IMR-90 (cell line): ENCODE measurements at regions not wholly inside any gene's neighbourhood (a gene's known extent, or its start where the extent isn't known, plus 50 kb on each side); places are given as distances from the start of the nearest gene placed in this dataset.

Experiments
- ATAC-seq: fragments of 200-7000 bp; cut with Tn5 transposase; 2 replicates; pipeline ENCODE4 v1.9.1; 2020; ENCODE audit warnings: low read depth, mild to moderate bottlenecking, moderate library complexity
- BruUV-seq: library from RNA; stranded (reverse); fragments of 400-500 nt; replicated peaks from 2 replicates; lab custom pipeline; 2021; lab: Mats Ljungman, UMichigan
- CTCF ChIA-PET: fragments of 300-600 bp; formaldehyde crosslinking; extraction: SDS; loops from one replicate; lab custom pipeline; 2021; ENCODE audit warnings: antibody characterized with exemption; lab: Yijun Ruan, JAX
- POLR2A ChIA-PET: fragments of 300-600 bp; sonication (Branson Sonifier 250); formaldehyde crosslinking; loops from one replicate; lab custom pipeline; 2022; ENCODE audit warnings: antibody characterized with exemption; ENCODE audit not compliant: unreplicated experiment; lab: Charles Lee
- DNase-seq: peaks from one replicate; pipeline ENCODE4 v3.0.0; 2013
- H2AFZ ChIP-seq: replicated peaks from 2 replicates; pipeline ENCODE3; 2013; ENCODE audit warnings: low read length, mild to moderate bottlenecking; ENCODE audit not compliant: poor library complexity
- H2AK5ac ChIP-seq: 2 replicates; pipeline ENCODE4 v1.6.1; 2013; ENCODE audit warnings: low read depth, low read length, inconsistent platforms
- H2AK9ac ChIP-seq: replicated peaks from 2 replicates; pipeline ENCODE3; 2013; ENCODE audit warnings: mild to moderate bottlenecking, low read depth, low read length, moderate library complexity; ENCODE audit not compliant: poor library complexity
- H2BK120ac ChIP-seq: 2 replicates; pipeline ENCODE4 v1.6.1; 2013; ENCODE audit warnings: low read depth, low read length, inconsistent platforms
- H2BK15ac ChIP-seq: 3 replicates; pipeline ENCODE4 v1.6.1; 2013; ENCODE audit warnings: low read depth, low read length, inconsistent platforms
- H2BK20ac ChIP-seq: 2 replicates; pipeline ENCODE4 v1.6.1; 2013; ENCODE audit warnings: low read depth, mild to moderate bottlenecking, inconsistent platforms, low read length, moderate library complexity
- H2BK5ac ChIP-seq: 2 replicates; pipeline ENCODE4 v1.6.1; 2013; ENCODE audit warnings: mild to moderate bottlenecking, low read depth, low read length, inconsistent platforms; ENCODE audit not compliant: poor library complexity, severe bottlenecking
- H3K14ac ChIP-seq: replicated peaks from 2 replicates; pipeline ENCODE4 v1.6.1; 2013; ENCODE audit warnings: low read depth, low read length, inconsistent platforms
- H3K18ac ChIP-seq: 2 replicates; pipeline ENCODE4 v1.6.1; 2013; ENCODE audit warnings: low read depth, low read length, control low read depth
- H3K23ac ChIP-seq: 2 replicates; pipeline ENCODE4 v1.6.1; 2013; ENCODE audit warnings: low read depth, low read length, inconsistent platforms
- H3K27ac ChIP-seq: 2 replicates; pipeline ENCODE4 v1.5.1; 2013; ENCODE audit warnings: mild to moderate bottlenecking, control low read depth, low read length; ENCODE audit not compliant: insufficient read depth
- H3K27me3 ChIP-seq: 2 replicates; pipeline ENCODE4 v1.6.1; 2013; ENCODE audit warnings: low read length; ENCODE audit not compliant: control insufficient read depth, insufficient read depth
- H3K36me3 ChIP-seq: 2 replicates; pipeline ENCODE4 v1.6.1; 2013; ENCODE audit warnings: low read length, mixed read lengths; ENCODE audit not compliant: control insufficient read depth, insufficient read depth
- H3K4ac ChIP-seq: 2 replicates; pipeline ENCODE4 v1.6.1; 2013; ENCODE audit warnings: low read depth, low read length, inconsistent platforms
- H3K4me1 ChIP-seq: 2 replicates; pipeline ENCODE4 v1.6.1; 2013; ENCODE audit warnings: low read length, mixed read lengths; ENCODE audit not compliant: control insufficient read depth, insufficient read depth
- H3K4me2 ChIP-seq: 2 replicates; pipeline ENCODE4 v1.6.1; 2013; ENCODE audit warnings: low read depth, mild to moderate bottlenecking, control low read depth, low read length, moderate library complexity
- H3K4me3 ChIP-seq: 2 replicates; pipeline ENCODE4 v1.5.1; 2013; ENCODE audit warnings: low read depth, mild to moderate bottlenecking, control low read depth, low read length, moderate library complexity; ENCODE audit not compliant: insufficient read depth
- H3K56ac ChIP-seq: 2 replicates; pipeline ENCODE4 v1.6.1; 2013; ENCODE audit warnings: low read length, inconsistent platforms; ENCODE audit not compliant: insufficient read depth; ENCODE audit errors: extremely low read depth
- H3K79me1 ChIP-seq, 2 experiments: 2 replicates each; pipeline ENCODE4 v1.6.1; 2013; ENCODE audit warnings: low read length in 2 of 2, inconsistent platforms in 1 of 2, low read depth in 1 of 2
- H3K9ac ChIP-seq: 2 replicates; pipeline ENCODE4 v1.6.1; 2013; ENCODE audit warnings: low read depth, low read length, control low read depth
- H3K9me1 ChIP-seq: 2 replicates; pipeline ENCODE4 v1.6.1; 2013; ENCODE audit warnings: low read length, inconsistent platforms; ENCODE audit not compliant: insufficient read depth
- H3K9me3 ChIP-seq: 2 replicates; pipeline ENCODE4 v1.6.1; 2013; ENCODE audit warnings: low read length; ENCODE audit not compliant: control insufficient read depth, insufficient read depth
- H4K20me1 ChIP-seq: 2 replicates; pipeline ENCODE4 v1.6.1; 2013; ENCODE audit warnings: low read length, inconsistent platforms; ENCODE audit not compliant: insufficient read depth
- H4K5ac ChIP-seq: 2 replicates; pipeline ENCODE4 v1.6.1; 2013; ENCODE audit warnings: mild to moderate bottlenecking, low read depth, low read length, control low read depth
- H4K8ac ChIP-seq, 2 experiments: 2 replicates each; pipeline ENCODE4 v1.6.1; 2013; ENCODE audit warnings: low read depth in 2 of 2, low read length in 2 of 2, control low read depth in 1 of 2, inconsistent platforms in 1 of 2
- H4K91ac ChIP-seq: 2 replicates; pipeline ENCODE4 v1.6.1; 2013; ENCODE audit warnings: low read depth, low read length, inconsistent platforms; ENCODE audit not compliant: insufficient read depth
- BHLHE40 ChIP-seq: fragments of 150-350 bp; IDR thresholded peaks from 2 replicates; pipeline ENCODE4 v1.6.1; 2016; ENCODE audit warnings: mild to moderate bottlenecking, low read depth, low read length
- MAFK ChIP-seq: IDR thresholded peaks from 2 replicates; pipeline ENCODE4 v1.6.1; 2012; ENCODE audit warnings: low read depth, low read length, improper control_type of control experiment
- MXI1 ChIP-seq: IDR thresholded peaks from 2 replicates; pipeline ENCODE4 v1.6.1; 2012; ENCODE audit warnings: low read depth, mild to moderate bottlenecking, low read length, moderate library complexity, borderline replicate concordance
- NFE2L2 ChIP-seq: fragments of 150-350 bp; IDR thresholded peaks from 2 replicates; pipeline ENCODE4 v1.6.1; 2016; ENCODE audit warnings: low read depth, mild to moderate bottlenecking, low read length
- RAD21 ChIP-seq: IDR thresholded peaks from 2 replicates; pipeline ENCODE4 v1.6.1; 2012; ENCODE audit warnings: low read length, improper control_type of control experiment
- RFX5 ChIP-seq: IDR thresholded peaks from 2 replicates; pipeline ENCODE4 v1.8.0; 2012; ENCODE audit warnings: low read depth, mild to moderate bottlenecking, low read length, moderate library complexity
- SMC3 ChIP-seq: fragments of 150-350 bp; IDR thresholded peaks from 2 replicates; pipeline ENCODE4 v1.6.1; 2016; ENCODE audit warnings: low read depth, mild to moderate bottlenecking, antibody characterized with exemption, low read length, moderate library complexity
- WGBS, 2 experiments: methylation state at CpG; one replicate each; pipeline versions ENCODE4 v1.1.5 to v1.1.7; 2013; ENCODE audit warnings: missing lambda C conversion rate in 2 of 2; ENCODE audit not compliant: insufficient read length in 1 of 2; ENCODE audit errors: extremely low coverage in 2 of 2; 5-methylcytosine and 5-hydroxymethylcytosine counted together
- dilution Hi-C: fragments of 300-500 bp; cut with HindIII; formaldehyde crosslinking; loops from one replicate; pipeline ENCODE4 v1.14.3; 2018; ENCODE audit warnings: low sequenced_read_pairs; ENCODE audit not compliant: unreplicated experiment
- in situ Hi-C: fragments of 300-500 bp; cut with MboI; formaldehyde crosslinking; loops from 3 replicates; pipeline ENCODE4 v1.14.3; 2019; ENCODE audit warnings: low sequenced_read_pairs, inconsistent platforms, mixed read lengths
- intact Hi-C: fragments of 100-400 bp; cut with micrococcal nuclease; formaldehyde crosslinking; loops from 2 replicates; pipeline ENCODE4 v1.10.0; 2022

DNA sequence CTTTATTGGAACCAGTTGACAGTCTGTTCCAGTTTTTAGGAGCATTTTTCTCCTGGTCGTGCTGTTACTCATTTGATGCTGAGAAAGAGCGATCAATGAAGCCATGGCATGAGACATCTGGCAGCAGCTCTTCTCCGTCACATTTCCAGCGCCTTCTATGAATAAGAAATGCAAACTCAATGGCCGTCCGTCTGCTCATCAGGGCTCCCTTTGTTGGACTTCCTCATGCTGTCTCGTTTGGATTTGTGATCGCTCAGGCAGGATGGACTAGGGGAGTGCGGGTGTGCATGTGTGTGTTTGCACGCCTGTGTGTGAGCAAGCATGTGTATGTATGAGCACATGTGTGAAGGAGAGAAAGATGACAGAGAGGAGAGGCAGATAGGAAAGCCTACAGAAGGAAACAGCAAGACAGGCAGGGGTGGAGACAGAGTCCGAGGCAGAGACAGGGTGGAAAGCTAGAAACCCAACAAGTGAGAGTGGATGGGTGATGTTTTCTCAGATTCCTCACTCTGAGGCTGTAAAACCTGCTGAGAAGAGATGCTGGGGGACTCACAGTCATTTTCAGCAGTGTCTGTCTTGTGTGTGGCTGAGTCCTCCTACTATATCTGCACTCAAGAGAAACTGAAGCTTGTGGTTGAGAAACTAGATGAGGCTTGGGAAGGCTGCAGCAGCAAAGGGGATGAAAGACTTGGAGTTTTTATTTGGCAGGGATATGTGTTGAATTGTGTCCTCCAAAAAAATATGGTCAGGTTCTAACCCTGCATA is 56.0 kb upstream of the CLMP start (continued):
- TF ChIP-seq MXI1 (no peak), SMC3 (no peak), RFX5 (no peak)

DNA sequence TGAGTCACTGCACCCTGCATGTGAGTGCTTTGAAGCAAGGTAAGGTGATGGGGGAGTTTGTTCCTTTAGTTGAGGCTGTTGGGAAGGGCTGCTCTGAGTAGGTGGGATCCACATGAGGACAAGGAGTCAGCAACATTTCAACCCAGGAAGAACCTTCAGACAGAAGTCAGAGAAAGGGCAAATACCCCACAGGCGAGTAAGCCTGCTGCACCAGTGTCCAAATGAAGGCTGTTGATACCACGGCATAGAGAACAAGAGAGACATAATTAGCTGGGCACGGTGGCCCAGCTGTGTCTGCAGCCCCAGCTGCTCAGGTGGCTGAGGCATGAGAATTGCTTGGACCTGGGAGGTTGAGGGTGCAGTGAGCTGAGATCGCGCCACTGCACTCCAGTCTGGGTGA is 54.3 kb upstream of the CLMP start:
- CTCF ChIA-PET: no interaction called here
- H2AK9ac ChIP-seq: no peak overlapping the region
- H2BK15ac ChIP-seq: no peak overlapping the region
- H2BK20ac ChIP-seq: peak overlapping the region; percentile 51; the same call in 1 of the 2 replicates
- no peaks in the 10 kb centered on the region for H3K27me3 ChIP-seq
- no peaks in the 10 kb centered on the region for H3K36me3 ChIP-seq
- in situ Hi-C loops: loop anchor here (5.0 to 10.0 kb wide), 2 partner anchors 75 to 137 kb away; no protein-coding TSS in a partner anchor
- intact Hi-C loops: no loop called here
- 0 out of 4 replicates have a peak, but pooled peaks cover 0 to 5% of the 10 kb centered on the region in 2 experiments for H3K79me1 ChIP-seq
- H4K8ac ChIP-seq: no peak overlapping the region
- no peak for ATAC-seq
- 0 out of 2 replicates have a peak overlapping the region, but pooled peaks have one; percentile 19 for H3K4ac ChIP-seq
- POLR2A ChIA-PET: interaction anchor here (0.6 kb wide), 1 partner anchor 35 kb away, joined by 8 read pairs; no protein-coding TSS in a partner anchor
- 0 out of 2 replicates have a peak overlapping the region, but pooled peaks have one; percentile 62 for H3K14ac ChIP-seq
- H3K4me1 ChIP-seq: peaks cover 25% of the 10 kb centered on the region
- H2AFZ ChIP-seq: peak overlapping the region; percentile 1
- 84% methylated on average over 5 of the region's 5 CpGs; no CpG with 5 or more reads in 1 of the 2 experiments for WGBS, 2 experiments
- no peak overlapping the region for H3K27ac ChIP-seq
- H4K20me1 ChIP-seq: no peaks in the 10 kb centered on the region
- H3K4me3 ChIP-seq: no peak overlapping the region
- H3K56ac ChIP-seq: no peak overlapping the region
- H3K23ac ChIP-seq: no peak overlapping the region
- 0 out of 2 replicates have a peak overlapping the region, but pooled peaks have one; percentile 36 for H2BK120ac ChIP-seq
- H3K18ac ChIP-seq: peak overlapping the region; percentile 6; the same call in 1 of the 2 replicates
- H4K5ac ChIP-seq: peak overlapping the region; percentile 12; the same call in 1 of the 2 replicates
- no TSS peak for BruUV-seq
- H3K9me3 ChIP-seq: no peaks in the 10 kb centered on the region
- peaks cover 8% of the 10 kb centered on the region for H3K9me1 ChIP-seq
- dilution Hi-C loops: no loop called here
- H4K91ac ChIP-seq: no peak overlapping the region
- no peak overlapping the region for H2AK5ac ChIP-seq
- TF ChIP-seq MAFK (no peak), BHLHE40 (no peak), NFE2L2 (no peak), MXI1 (no peak), RAD21 (no peak)
- no peak overlapping the region for H2BK5ac ChIP-seq
- DNase-seq: peak; percentile 28
- H3K9ac ChIP-seq: no peak overlapping the region
- H3K4me2 ChIP-seq: no peak overlapping the region
